NB4 (cell line): ENCODE measurements at regions not wholly inside any gene's neighbourhood (a gene's known extent, or its start where the extent isn't known, plus 50 kb on each side); places are given as distances from the start of the nearest gene placed in this dataset.

Experiments
- CTCF ChIP-seq: IDR thresholded peaks from one replicate; pipeline ENCODE4 v1.5.1; 2012; ENCODE audit warnings: low read depth, low read length
- MYC ChIP-seq: IDR thresholded peaks from 2 replicates; pipeline ENCODE4 v1.6.1; 2011; ENCODE audit warnings: low read depth, low read length
- POLR2A ChIP-seq: IDR thresholded peaks from 2 replicates; pipeline ENCODE4 v1.6.1; 2011; ENCODE audit warnings: mild to moderate bottlenecking; ENCODE audit not compliant: insufficient read length; ENCODE audit errors: extremely low read depth
- TF ChIP-seq, protein P1 (sequence below): IDR thresholded peaks from 2 replicates; pipeline ENCODE4 v1.6.1; 2011; ENCODE audit warnings: low read depth, low read length

GRCh38 chr1:5342172-5342571 lies 650.1 kb downstream of the NPHP4 start:
- TF ChIP-seq CTCF (no peak), POLR2A (no peak), MYC (no peak)
- TF ChIP-seq, protein P1, sequence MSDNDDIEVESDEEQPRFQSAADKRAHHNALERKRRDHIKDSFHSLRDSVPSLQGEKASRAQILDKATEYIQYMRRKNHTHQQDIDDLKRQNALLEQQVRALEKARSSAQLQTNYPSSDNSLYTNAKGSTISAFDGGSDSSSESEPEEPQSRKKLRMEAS = no peak
